ENCODE measurements at regions not wholly inside any gene's neighbourhood (a gene's known extent, or its start where the extent isn't known, plus 50 kb on each side); places are given as distances from the start of the nearest gene placed in this dataset.
"Not testable (repeated sequence)": the region's sequence is repeated elsewhere in the genome, so short reads cannot be mapped to it uniquely, and the experiment has no call there.

- H3K4ac ChIP-seq (ENCODE audit: low read depth, low read length): no peak overlapping the region
- no peak overlapping the region for H2BK120ac ChIP-seq (ENCODE audit: low read depth, low read length)
- no peak overlapping the region for H4K8ac ChIP-seq (ENCODE audit: low read depth, low read length)
- no peak for DNase-seq
- H3K56ac ChIP-seq (ENCODE audit: low read length): no peak overlapping the region
- no peak overlapping the region for H3K4me3 ChIP-seq (ENCODE audit: low read length)
- H3K4me2 ChIP-seq (ENCODE audit: low read length): no peak overlapping the region
- no peak overlapping the region for H2AK5ac ChIP-seq (ENCODE audit: low read length)
- no peak overlapping the region for H3K18ac ChIP-seq (ENCODE audit: low read length)
- no peak overlapping the region for H4K5ac ChIP-seq (ENCODE audit: low read length)
- no peak overlapping the region for H3K27ac ChIP-seq (ENCODE audit: low read depth, low read length)
- H3K23ac ChIP-seq (ENCODE audit: low read length): no peak overlapping the region
- no peaks in the 10 kb centered on the region for H3K4me1 ChIP-seq (ENCODE audit: control insufficient read depth, low read depth, low read length)
- H3K36me3 ChIP-seq (ENCODE audit: control insufficient read depth, insufficient read depth, low read length): no peaks in the 10 kb centered on the region
- no CpG with 5 or more reads among the region's 1 CpG for WGBS (ENCODE audit: extremely low coverage, insufficient coverage, low lambda C conversion rate)
- no peak overlapping the region for H2BK5ac ChIP-seq (ENCODE audit: low read length)
- no peaks in the 10 kb centered on the region for H3K79me2 ChIP-seq (ENCODE audit: control insufficient read depth, insufficient read depth, low read length)
- no peaks in the 10 kb centered on the region for H3K27me3 ChIP-seq (ENCODE audit: insufficient read depth, low read length, poor library complexity)
- H3K9ac ChIP-seq (ENCODE audit: low read length): no peak overlapping the region
- H2BK15ac ChIP-seq (replicated peaks; ENCODE audit: low read depth): no peak overlapping the region
- no peaks in the 10 kb centered on the region for H3K79me1 ChIP-seq (ENCODE audit: low read length)
Measured at GRCh38 chr11:33437529-33437928, 180.3 kb downstream of the HIPK3 start.

GRCh38 chr11:33435216-33435615 lies 178.0 kb downstream of the HIPK3 start:
- Histone ChIP-seq H2BK5ac (ENCODE audit: low read length) (no peak overlapping the region), H3K79me1 (ENCODE audit: low read length) (no peaks in the 10 kb centered on the region), H2BK120ac (ENCODE audit: low read depth, low read length) (no peak overlapping the region), H4K5ac (ENCODE audit: low read length) (no peak overlapping the region), H3K4me3 (ENCODE audit: low read length) (no peak overlapping the region), H3K27me3 (ENCODE audit: insufficient read depth, low read length, poor library complexity) (peaks cover 1% of the 10 kb centered on the region), H3K36me3 (ENCODE audit: control insufficient read depth, insufficient read depth, low read length) (no peaks in the 10 kb centered on the region), H4K8ac (ENCODE audit: low read depth, low read length) (no peak overlapping the region), H3K4me2 (ENCODE audit: low read length) (no peak overlapping the region), H2BK15ac (replicated peaks; ENCODE audit: low read depth) (no peak overlapping the region), H3K4ac (ENCODE audit: low read depth, low read length) (no peak overlapping the region), H3K9ac (ENCODE audit: low read length) (no peak overlapping the region), H3K56ac (ENCODE audit: low read length) (no peak overlapping the region), H3K23ac (ENCODE audit: low read length) (no peak overlapping the region), H3K27ac (ENCODE audit: low read depth, low read length) (no peak overlapping the region), H3K4me1 (ENCODE audit: control insufficient read depth, low read depth, low read length) (no peaks in the 10 kb centered on the region), H3K18ac (ENCODE audit: low read length) (no peak overlapping the region), H3K79me2 (ENCODE audit: control insufficient read depth, insufficient read depth, low read length) (no peaks in the 10 kb centered on the region), H2AK5ac (ENCODE audit: low read length) (no peak overlapping the region)
- DNase-seq: no peak

GRCh38 chr11:33434294-33434693 lies 177.1 kb downstream of the HIPK3 start:
- Histone ChIP-seq H3K79me2 (ENCODE audit: control insufficient read depth, insufficient read depth, low read length) (no peaks in the 10 kb centered on the region), H3K23ac (ENCODE audit: low read length) (no peak overlapping the region), H3K36me3 (ENCODE audit: control insufficient read depth, insufficient read depth, low read length) (no peaks in the 10 kb centered on the region), H3K79me1 (ENCODE audit: low read length) (no peaks in the 10 kb centered on the region), H3K4me2 (ENCODE audit: low read length) (no peak overlapping the region), H2BK120ac (ENCODE audit: low read depth, low read length) (no peak overlapping the region), H3K9ac (ENCODE audit: low read length) (no peak overlapping the region), H4K5ac (ENCODE audit: low read length) (no peak overlapping the region), H2BK5ac (ENCODE audit: low read length) (no peak overlapping the region), H3K27me3 (ENCODE audit: insufficient read depth, low read length, poor library complexity) (peaks cover 1% of the 10 kb centered on the region), H4K8ac (ENCODE audit: low read depth, low read length) (no peak overlapping the region), H3K4me1 (ENCODE audit: control insufficient read depth, low read depth, low read length) (no peaks in the 10 kb centered on the region), H3K27ac (ENCODE audit: low read depth, low read length) (no peak overlapping the region), H3K56ac (ENCODE audit: low read length) (no peak overlapping the region), H2BK15ac (replicated peaks; ENCODE audit: low read depth) (no peak overlapping the region), H3K4me3 (ENCODE audit: low read length) (no peak overlapping the region), H2AK5ac (ENCODE audit: low read length) (no peak overlapping the region), H3K4ac (ENCODE audit: low read depth, low read length) (no peak overlapping the region), H3K18ac (ENCODE audit: low read length) (no peak overlapping the region)
- WGBS (ENCODE audit: extremely low coverage, insufficient coverage, low lambda C conversion rate): no CpG with 5 or more reads among the region's 1 CpG
- DNase-seq: no peak

GRCh38 chr11:33428435-33428834 lies 171.3 kb downstream of the HIPK3 start:
- not testable (repeated sequence) for DNase-seq; H2BK15ac ChIP-seq (replicated peaks; ENCODE audit: low read depth); H3K36me3 ChIP-seq (ENCODE audit: control insufficient read depth, insufficient read depth, low read length); H3K79me1 ChIP-seq (ENCODE audit: low read length); H3K4ac ChIP-seq (ENCODE audit: low read depth, low read length); H2AK5ac ChIP-seq (ENCODE audit: low read length); H3K18ac ChIP-seq (ENCODE audit: low read length); H2BK120ac ChIP-seq (ENCODE audit: low read depth, low read length); H3K27ac ChIP-seq (ENCODE audit: low read depth, low read length); H3K27me3 ChIP-seq (ENCODE audit: insufficient read depth, low read length, poor library complexity); H3K56ac ChIP-seq (ENCODE audit: low read length); H3K4me1 ChIP-seq (ENCODE audit: control insufficient read depth, low read depth, low read length); H3K9ac ChIP-seq (ENCODE audit: low read length); H3K4me2 ChIP-seq (ENCODE audit: low read length); H3K23ac ChIP-seq (ENCODE audit: low read length); H4K5ac ChIP-seq (ENCODE audit: low read length); H3K4me3 ChIP-seq (ENCODE audit: low read length); H3K79me2 ChIP-seq (ENCODE audit: control insufficient read depth, insufficient read depth, low read length); H4K8ac ChIP-seq (ENCODE audit: low read depth, low read length); H2BK5ac ChIP-seq (ENCODE audit: low read length)
- no CpG with 5 or more reads among the region's 7 CpGs for WGBS (ENCODE audit: extremely low coverage, insufficient coverage, low lambda C conversion rate)

- Histone ChIP-seq H3K56ac (ENCODE audit: low read length) (no peak overlapping the region), H2AK5ac (ENCODE audit: low read length) (no peak overlapping the region), H3K36me3 (ENCODE audit: control insufficient read depth, insufficient read depth, low read length) (no peaks in the 10 kb centered on the region), H3K4ac (ENCODE audit: low read depth, low read length) (no peak overlapping the region), H4K5ac (ENCODE audit: low read length) (no peak overlapping the region), H3K79me2 (ENCODE audit: control insufficient read depth, insufficient read depth, low read length) (no peaks in the 10 kb centered on the region), H3K9ac (ENCODE audit: low read length) (no peak overlapping the region), H3K4me3 (ENCODE audit: low read length) (no peak overlapping the region), H2BK5ac (ENCODE audit: low read length) (no peak overlapping the region), H3K4me2 (ENCODE audit: low read length) (no peak overlapping the region), H4K8ac (ENCODE audit: low read depth, low read length) (no peak overlapping the region), H3K23ac (ENCODE audit: low read length) (no peak overlapping the region), H3K79me1 (ENCODE audit: low read length) (no peaks in the 10 kb centered on the region), H3K4me1 (ENCODE audit: control insufficient read depth, low read depth, low read length) (no peaks in the 10 kb centered on the region), H3K27ac (ENCODE audit: low read depth, low read length) (no peak overlapping the region), H3K27me3 (ENCODE audit: insufficient read depth, low read length, poor library complexity) (no peaks in the 10 kb centered on the region), H3K18ac (ENCODE audit: low read length) (no peak overlapping the region), H2BK120ac (ENCODE audit: low read depth, low read length) (no peak overlapping the region), H2BK15ac (replicated peaks; ENCODE audit: low read depth) (no peak overlapping the region)
- DNase-seq: no peak
- WGBS (ENCODE audit: extremely low coverage, insufficient coverage, low lambda C conversion rate): no CpG with 5 or more reads among the region's 4 CpGs
Measured at GRCh38 chr11:33420959-33421566, 163.9 kb downstream of the HIPK3 start.

- Histone ChIP-seq H4K5ac (ENCODE audit: low read length) (no peak overlapping the region), H3K23ac (ENCODE audit: low read length) (no peak overlapping the region), H3K36me3 (ENCODE audit: control insufficient read depth, insufficient read depth, low read length) (no peaks in the 10 kb centered on the region), H3K4ac (ENCODE audit: low read depth, low read length) (no peak overlapping the region), H3K4me3 (ENCODE audit: low read length) (no peak overlapping the region), H3K79me2 (ENCODE audit: control insufficient read depth, insufficient read depth, low read length) (no peaks in the 10 kb centered on the region), H2BK15ac (replicated peaks; ENCODE audit: low read depth) (no peak overlapping the region), H2AK5ac (ENCODE audit: low read length) (no peak overlapping the region), H2BK120ac (ENCODE audit: low read depth, low read length) (no peak overlapping the region), H3K27me3 (ENCODE audit: insufficient read depth, low read length, poor library complexity) (no peaks in the 10 kb centered on the region), H2BK5ac (ENCODE audit: low read length) (no peak overlapping the region), H3K4me1 (ENCODE audit: control insufficient read depth, low read depth, low read length) (no peaks in the 10 kb centered on the region), H3K27ac (ENCODE audit: low read depth, low read length) (no peak overlapping the region), H3K9ac (ENCODE audit: low read length) (no peak overlapping the region), H3K56ac (ENCODE audit: low read length) (no peak overlapping the region), H3K4me2 (ENCODE audit: low read length) (no peak overlapping the region), H3K79me1 (ENCODE audit: low read length) (no peaks in the 10 kb centered on the region), H4K8ac (ENCODE audit: low read depth, low read length) (no peak overlapping the region), H3K18ac (ENCODE audit: low read length) (no peak overlapping the region)
- no CpG with 5 or more reads among the region's 4 CpGs for WGBS (ENCODE audit: extremely low coverage, insufficient coverage, low lambda C conversion rate)
- DNase-seq: no peak
Measured at GRCh38 chr11:33419924-33420323, 162.7 kb downstream of the HIPK3 start.
